ENCODE measurements at regions not wholly inside any gene's neighbourhood (a gene's known extent, or its start where the extent isn't known, plus 50 kb on each side); places are given as distances from the start of the nearest gene placed in this dataset.
"Not testable (repeated sequence)": the region's sequence is repeated elsewhere in the genome, so short reads cannot be mapped to it uniquely, and the experiment has no call there.

GRCh38 chr3:160047876-160048275 is 59.2 kb downstream of the IL12A start:
- no peak for DNase-seq

GRCh38 chr3:160049038-160049437 is 60.4 kb downstream of the IL12A start:
- DNase-seq: no peak

GRCh38 chr3:160049565-160049964 is 60.9 kb downstream of the IL12A start:
- DNase-seq: no peak

- DNase-seq: no peak
These were observed 61.4 kb downstream of the IL12A start for GRCh38 chr3:160049988-160050387.

- DNase-seq: no peak
These were observed 63.9 kb downstream of the IL12A start for GRCh38 chr3:160052385-160053047.

GRCh38 chr3:160053048-160053391 is 64.4 kb downstream of the IL12A start:
- no peak for DNase-seq

GRCh38 chr3:160054862-160055261 is 66.2 kb downstream of the IL12A start:
- DNase-seq: not testable (repeated sequence)

- no peak for DNase-seq
These were observed 67.0 kb downstream of the IL12A start for GRCh38 chr3:160055659-160056058.

GRCh38 chr3:160057331-160057730 is 68.7 kb downstream of the IL12A start:
- DNase-seq: no peak

GRCh38 chr3:160060409-160061027 is 71.9 kb downstream of the IL12A start:
- DNase-seq: no peak

- no peak for DNase-seq
These were observed 72.9 kb downstream of the IL12A start for GRCh38 chr3:160061525-160061924.

GRCh38 chr3:160065282-160065681 is 76.6 kb downstream of the IL12A start:
- DNase-seq: no peak

GRCh38 chr3:160065786-160066185 is 77.2 kb downstream of the IL12A start:
- no peak for DNase-seq

GRCh38 chr3:160069986-160070385 is 81.4 kb downstream of the IL12A start:
- peak; percentile 10 for DNase-seq

- no peak for DNase-seq
These were observed 87.9 kb downstream of the IL12A start for GRCh38 chr3:160076519-160076918.

GRCh38 chr3:160078533-160078932 is 89.9 kb downstream of the IL12A start:
- DNase-seq: no peak

GRCh38 chr3:160081958-160082533 is 93.4 kb downstream of the IL12A start:
- DNase-seq: no peak

GRCh38 chr3:160084998-160085397 is 96.4 kb downstream of the IL12A start:
- DNase-seq: no peak

- DNase-seq: no peak
These were observed 100.0 kb downstream of the IL12A start for GRCh38 chr3:160088492-160089137.

GRCh38 chr3:160090653-160091052 is 102.0 kb downstream of the IL12A start:
- DNase-seq: no peak

- no peak for DNase-seq
These were observed 102.8 kb downstream of the IL12A start for GRCh38 chr3:160091441-160091840.

- DNase-seq: no peak
These were observed 104.1 kb downstream of the IL12A start for GRCh38 chr3:160092760-160093159.

- DNase-seq: no peak
These were observed 105.9 kb downstream of the IL12A start for GRCh38 chr3:160094562-160094961.

- DNase-seq: no peak
These were observed 108.8 kb downstream of the IL12A start for GRCh38 chr3:160097478-160097877.

Data from GDM1 (cell line).